KOPT-K1 (cell line): ENCODE measurements at regions not wholly inside any gene's neighbourhood (a gene's known extent, or its start where the extent isn't known, plus 50 kb on each side); places are given as distances from the start of the nearest gene placed in this dataset.

Experiments used
- H3K27ac ChIP-seq: fragments of 200-600 bp; sonication (generic); 2 replicates; pipeline ENCODE4 v1.5.1; 2016; ENCODE audit warnings: antibody characterized with exemption, mild to moderate bottlenecking, low read depth, low read length; ENCODE audit not compliant: poor library complexity, severe bottlenecking
- H3K36me3 ChIP-seq: fragments of 200-600 bp; sonication (generic); 2 replicates; pipeline ENCODE4 v1.5.1; 2017; ENCODE audit warnings: antibody characterized with exemption, mild to moderate bottlenecking, low read length, moderate library complexity; ENCODE audit not compliant: insufficient read depth
- H3K9me3 ChIP-seq: fragments of 200-600 bp; sonication (generic); 2 replicates; pipeline ENCODE4 v1.5.1; 2017; ENCODE audit warnings: antibody characterized with exemption, low read length, mild to moderate bottlenecking; ENCODE audit not compliant: insufficient read depth, poor library complexity, severe bottlenecking

GRCh38 chr1:209276321-209276720, 307.2 kb upstream of the CAMK1G start:
- Histone ChIP-seq H3K27ac (no peak overlapping the region), H3K9me3 (no peaks in the 10 kb centered on the region), H3K36me3 (no peaks in the 10 kb centered on the region)

- H3K36me3 ChIP-seq = no peaks in the 10 kb centered on the region
- no peak overlapping the region for H3K27ac ChIP-seq
- no peaks in the 10 kb centered on the region for H3K9me3 ChIP-seq
Observed at GRCh38 chr1:209277662-209278061, 305.9 kb upstream of the CAMK1G start.

DNA sequence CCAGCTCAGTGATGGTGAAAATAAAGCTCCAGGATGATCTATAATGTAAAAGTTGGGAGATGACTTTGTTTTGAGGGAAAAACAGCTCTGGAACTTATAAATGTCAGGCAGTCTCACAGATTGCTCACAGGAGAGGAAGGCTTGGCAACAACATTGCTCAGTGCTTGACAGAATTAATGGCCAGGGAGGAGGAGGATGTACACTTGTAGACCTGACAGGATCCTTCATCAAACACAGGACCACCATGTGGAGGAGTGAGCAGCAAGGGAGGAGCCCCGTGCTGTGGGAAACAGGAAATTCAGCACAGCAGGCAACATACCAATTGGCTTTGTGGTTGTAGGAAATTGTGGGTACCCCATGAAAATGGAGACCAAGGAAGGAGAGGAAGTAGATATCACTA, 291.8 kb upstream of the CAMK1G start:
- Histone ChIP-seq H3K9me3 (no peaks in the 10 kb centered on the region), H3K27ac (no peak overlapping the region), H3K36me3 (no peaks in the 10 kb centered on the region)

- H3K9me3 ChIP-seq = no peaks in the 10 kb centered on the region
- H3K27ac ChIP-seq = no peak overlapping the region
- H3K36me3 ChIP-seq = no peaks in the 10 kb centered on the region
Observed at GRCh38 chr1:209302779-209303568, 280.5 kb upstream of the CAMK1G start.

DNA sequence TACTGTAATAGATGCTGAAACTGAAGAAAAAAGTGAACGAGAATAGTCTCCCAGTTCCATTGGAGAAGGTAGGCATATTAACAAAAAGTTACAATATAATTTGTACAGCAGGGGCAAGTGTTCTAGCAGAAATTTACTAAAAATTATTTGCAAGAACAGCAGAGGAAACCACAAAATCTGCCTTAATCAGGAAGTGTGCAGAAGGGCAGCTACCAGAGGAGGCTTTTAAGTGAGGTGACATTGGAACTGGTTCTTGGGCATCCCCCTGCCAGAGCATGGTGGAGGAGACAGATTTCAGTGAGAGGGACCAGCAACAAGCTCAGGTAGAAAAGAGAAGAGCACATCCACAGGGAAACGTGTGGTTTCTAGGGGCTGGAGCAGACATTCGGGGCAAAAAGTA, 279.3 kb upstream of the CAMK1G start:
- no peaks in the 10 kb centered on the region for H3K36me3 ChIP-seq

DNA sequence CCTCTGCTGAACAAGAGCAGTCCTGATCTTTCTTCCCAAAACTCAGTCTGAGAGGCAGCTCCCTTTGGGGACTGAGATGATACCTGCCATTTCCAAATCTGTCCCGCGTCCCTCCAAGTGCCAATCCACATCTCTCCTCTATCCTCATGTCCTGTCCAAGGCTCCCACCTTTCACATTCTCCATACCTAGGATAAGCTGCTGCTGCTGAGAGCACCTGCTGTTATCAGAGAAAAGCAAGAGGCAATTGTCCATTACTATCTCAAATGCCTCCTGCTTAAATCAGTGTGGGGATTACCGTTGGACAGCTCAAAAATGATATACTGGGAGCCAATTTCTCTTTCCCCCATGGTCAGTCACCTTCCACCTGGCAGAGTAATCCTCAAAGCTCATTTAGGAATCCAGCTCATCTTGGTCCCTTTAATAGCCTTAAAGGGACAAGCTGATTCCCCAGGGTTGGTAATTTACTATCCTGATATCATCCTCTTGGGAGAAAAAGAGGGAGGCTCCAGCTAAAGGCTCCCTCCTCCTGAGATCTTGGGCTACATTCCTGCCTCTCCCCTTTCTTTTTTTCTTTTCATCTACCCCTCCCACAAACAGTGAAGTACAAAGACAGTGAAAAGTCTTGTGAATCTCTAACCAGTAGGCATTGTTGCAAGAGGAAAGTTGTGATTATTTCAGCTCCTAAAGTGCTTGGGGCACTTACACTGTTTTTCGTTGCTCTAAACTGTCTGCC, 278.1 kb upstream of the CAMK1G start:
- H3K9me3 ChIP-seq = no peaks in the 10 kb centered on the region
- no peaks in the 10 kb centered on the region for H3K36me3 ChIP-seq
- no peak overlapping the region for H3K27ac ChIP-seq

More for the DNA sequence above, 279.3 kb upstream of the CAMK1G start:
- Histone ChIP-seq H3K27ac (no peak overlapping the region), H3K9me3 (no peaks in the 10 kb centered on the region)

- H3K36me3 ChIP-seq = no peaks in the 10 kb centered on the region
- no peaks in the 10 kb centered on the region for H3K9me3 ChIP-seq
- no peak overlapping the region for H3K27ac ChIP-seq
Observed at GRCh38 chr1:209307846-209308245, 275.7 kb upstream of the CAMK1G start.

GRCh38 chr1:209309198-209309597, 274.3 kb upstream of the CAMK1G start:
- H3K36me3 ChIP-seq = no peaks in the 10 kb centered on the region
- no peaks in the 10 kb centered on the region for H3K9me3 ChIP-seq
- H3K27ac ChIP-seq = no peak overlapping the region

- H3K36me3 ChIP-seq = no peaks in the 10 kb centered on the region
- H3K9me3 ChIP-seq = no peaks in the 10 kb centered on the region
- no peak overlapping the region for H3K27ac ChIP-seq
Observed at GRCh38 chr1:209311770-209312169, 271.7 kb upstream of the CAMK1G start.

GRCh38 chr1:209316929-209317328, 266.6 kb upstream of the CAMK1G start:
- Histone ChIP-seq H3K9me3 (no peaks in the 10 kb centered on the region), H3K27ac (no peak overlapping the region), H3K36me3 (no peaks in the 10 kb centered on the region)

GRCh38 chr1:209318181-209319056, 265.1 kb upstream of the CAMK1G start:
- Histone ChIP-seq H3K27ac (no peak overlapping the region), H3K36me3 (no peaks in the 10 kb centered on the region), H3K9me3 (no peaks in the 10 kb centered on the region)

- H3K36me3 ChIP-seq = no peaks in the 10 kb centered on the region
- no peak overlapping the region for H3K27ac ChIP-seq
- no peaks in the 10 kb centered on the region for H3K9me3 ChIP-seq
Observed at GRCh38 chr1:209319057-209319432, 264.5 kb upstream of the CAMK1G start.

GRCh38 chr1:209319549-209319948, 264.0 kb upstream of the CAMK1G start:
- no peaks in the 10 kb centered on the region for H3K36me3 ChIP-seq
- no peak overlapping the region for H3K27ac ChIP-seq
- H3K9me3 ChIP-seq = no peaks in the 10 kb centered on the region

DNA sequence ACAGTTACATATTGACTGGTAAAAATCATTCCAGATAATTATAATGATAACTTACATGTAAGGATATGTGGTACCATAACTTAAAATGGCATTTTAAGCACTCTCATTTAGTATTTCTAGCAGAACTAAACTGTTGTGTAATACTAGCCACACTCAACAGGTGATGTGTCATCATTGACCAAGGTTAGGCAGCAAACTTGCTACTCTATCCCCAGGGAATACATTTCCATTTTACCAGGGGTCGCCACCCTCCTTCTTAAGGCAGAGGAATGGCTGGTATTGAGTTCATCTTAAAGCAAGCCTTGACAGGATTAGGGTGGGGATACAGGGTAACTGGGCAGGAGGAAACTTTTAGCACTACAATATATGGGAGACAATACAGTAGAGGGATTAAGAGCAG, 259.8 kb upstream of the CAMK1G start:
- Histone ChIP-seq H3K36me3 (no peaks in the 10 kb centered on the region), H3K27ac (no peak overlapping the region), H3K9me3 (no peaks in the 10 kb centered on the region)
